GM19468 (cell line): ENCODE measurements at regions not wholly inside any gene's neighbourhood (a gene's known extent, or its start where the extent isn't known, plus 50 kb on each side); places are given as distances from the start of the nearest gene placed in this dataset.
"Not testable (repeated sequence)": the region's sequence is repeated elsewhere in the genome, so short reads cannot be mapped to it uniquely, and the experiment has no call there.

Experiments
- ATAC-seq: cut with Tn5 transposase; IDR thresholded peaks from one replicate; pipeline ENCODE4 v1.9.1; 2021; ENCODE audit warnings: mild to moderate bottlenecking, moderate library complexity, moderate number of reproducible peaks; ENCODE audit not compliant: unreplicated experiment; ENCODE audit errors: extremely low read depth

GRCh38 chr2:31666878-31667277, 86.1 kb upstream of the SRD5A2 start:
- no peak for ATAC-seq

- no peak for ATAC-seq
Measured at GRCh38 chr2:31664949-31665724, 84.4 kb upstream of the SRD5A2 start.

GRCh38 chr2:31660812-31661335, 80.1 kb upstream of the SRD5A2 start:
- no peak for ATAC-seq

GRCh38 chr2:31660165-31660564, 79.4 kb upstream of the SRD5A2 start:
- ATAC-seq = no peak

- ATAC-seq = no peak
Measured at GRCh38 chr2:31654241-31654640, 73.5 kb upstream of the SRD5A2 start.

GRCh38 chr2:31651736-31652135, 71.0 kb upstream of the SRD5A2 start:
- ATAC-seq = no peak

GRCh38 chr2:31651267-31651666, 70.5 kb upstream of the SRD5A2 start:
- ATAC-seq = no peak

- no peak for ATAC-seq
Measured at GRCh38 chr2:31644551-31644950, 63.8 kb upstream of the SRD5A2 start.

GRCh38 chr2:31642707-31643106, 62.0 kb upstream of the SRD5A2 start:
- no peak for ATAC-seq

- not testable (repeated sequence) for ATAC-seq
Measured at GRCh38 chr2:31632201-31632600, 51.5 kb upstream of the SRD5A2 start.
